ENCODE measurements at regions not wholly inside any gene's neighbourhood (a gene's known extent, or its start where the extent isn't known, plus 50 kb on each side); places are given as distances from the start of the nearest gene placed in this dataset.
"Not testable (repeated sequence)": the region's sequence is repeated elsewhere in the genome, so short reads cannot be mapped to it uniquely, and the experiment has no call there.

- Mint-ChIP-seq H3K4me3 (no peak overlapping the region), H3K9me3 (ENCODE audit: low read depth) (peaks cover 6% of the 10 kb centered on the region), H3K36me3 (ENCODE audit: low read depth) (no peaks in the 10 kb centered on the region), H3K4me1 (no peaks in the 10 kb centered on the region), H3K27me3 (no peaks in the 10 kb centered on the region), H3K27ac (no peak overlapping the region)
- ChIA-PET POLR2A (no interaction called here), CTCF (no interaction called here)
- ATAC-seq (no peak), DNase-seq (no peak)
- intact Hi-C loops (cut with DNase I, micrococcal nuclease) = no loop called here
Observed at GRCh38 chr7:153935095-153935494, 117.1 kb upstream of the DPP6 start.

GRCh38 chr7:153938451-153938850 is 113.7 kb upstream of the DPP6 start:
- ChIA-PET POLR2A (no interaction called here), CTCF (no interaction called here)
- H3K36me3 Mint-ChIP-seq (ENCODE audit: low read depth) = no peaks in the 10 kb centered on the region
- H3K4me3 Mint-ChIP-seq = no peak overlapping the region
- H3K9me3 Mint-ChIP-seq (ENCODE audit: low read depth) = peaks cover 7% of the 10 kb centered on the region
- ATAC-seq = no peak
- intact Hi-C loops (cut with DNase I, micrococcal nuclease) = no loop called here
- H3K27me3 Mint-ChIP-seq = no peaks in the 10 kb centered on the region
- H3K4me1 Mint-ChIP-seq = no peaks in the 10 kb centered on the region
- H3K27ac Mint-ChIP-seq = no peak overlapping the region
- DNase-seq = no peak

GRCh38 chr7:153939177-153939576 is 113.0 kb upstream of the DPP6 start:
- H3K9me3 Mint-ChIP-seq (ENCODE audit: low read depth) = peaks cover 10% of the 10 kb centered on the region
- ChIA-PET CTCF (no interaction called here), POLR2A (no interaction called here)
- H3K4me3 Mint-ChIP-seq = no peak overlapping the region
- intact Hi-C loops (cut with DNase I, micrococcal nuclease) = no loop called here
- H3K27me3 Mint-ChIP-seq = peaks cover 1% of the 10 kb centered on the region
- DNase-seq = no peak
- H3K36me3 Mint-ChIP-seq (ENCODE audit: low read depth) = no peaks in the 10 kb centered on the region
- ATAC-seq = no peak
- H3K27ac Mint-ChIP-seq = no peak overlapping the region
- H3K4me1 Mint-ChIP-seq = no peaks in the 10 kb centered on the region

GRCh38 chr7:153939654-153940053 is 112.5 kb upstream of the DPP6 start:
- H3K36me3 Mint-ChIP-seq (ENCODE audit: low read depth) = no peaks in the 10 kb centered on the region
- H3K4me3 Mint-ChIP-seq = no peak overlapping the region
- H3K4me1 Mint-ChIP-seq = no peaks in the 10 kb centered on the region
- intact Hi-C loops (cut with DNase I, micrococcal nuclease) = no loop called here
- DNase-seq (no peak), ATAC-seq (no peak)
- ChIA-PET POLR2A (no interaction called here), CTCF (no interaction called here)
- H3K9me3 Mint-ChIP-seq (ENCODE audit: low read depth) = peaks cover 10% of the 10 kb centered on the region
- peaks cover 2% of the 10 kb centered on the region for H3K27me3 Mint-ChIP-seq
- H3K27ac Mint-ChIP-seq = no peak overlapping the region

GRCh38 chr7:153941061-153941460 is 111.1 kb upstream of the DPP6 start:
- ATAC-seq = no peak
- no peak overlapping the region for H3K27ac Mint-ChIP-seq
- H3K4me1 Mint-ChIP-seq = no peaks in the 10 kb centered on the region
- no peak overlapping the region for H3K4me3 Mint-ChIP-seq
- intact Hi-C loops (cut with DNase I, micrococcal nuclease) = no loop called here
- no peaks in the 10 kb centered on the region for H3K36me3 Mint-ChIP-seq (ENCODE audit: low read depth)
- DNase-seq = no peak
- ChIA-PET POLR2A (no interaction called here), CTCF (no interaction called here)
- peaks cover 2% of the 10 kb centered on the region for H3K27me3 Mint-ChIP-seq
- peaks cover 14% of the 10 kb centered on the region for H3K9me3 Mint-ChIP-seq (ENCODE audit: low read depth)

- Mint-ChIP-seq H3K9me3 (ENCODE audit: low read depth) (peaks cover 14% of the 10 kb centered on the region), H3K36me3 (ENCODE audit: low read depth) (no peaks in the 10 kb centered on the region), H3K27me3 (peaks cover 2% of the 10 kb centered on the region), H3K4me3 (no peak overlapping the region), H3K4me1 (no peaks in the 10 kb centered on the region), H3K27ac (no peak overlapping the region)
- intact Hi-C loops (cut with DNase I, micrococcal nuclease) = no loop called here
- POLR2A ChIA-PET = no interaction called here
- CTCF ChIA-PET = interaction anchor here (0.6 kb wide), 1 partner anchor 55 kb away, joined by 3 read pairs; no protein-coding TSS in a partner anchor
- DNase-seq = no peak
- no peak for ATAC-seq
Observed at GRCh38 chr7:153942036-153942435, 110.2 kb upstream of the DPP6 start.

- intact Hi-C loops (cut with DNase I, micrococcal nuclease) = no loop called here
- H3K4me1 Mint-ChIP-seq = no peaks in the 10 kb centered on the region
- ChIA-PET POLR2A (no interaction called here), CTCF (no interaction called here)
- H3K4me3 Mint-ChIP-seq = no peak overlapping the region
- DNase-seq (no peak), ATAC-seq (no peak)
- no peak overlapping the region for H3K27ac Mint-ChIP-seq
- peaks cover 2% of the 10 kb centered on the region for H3K27me3 Mint-ChIP-seq
- H3K36me3 Mint-ChIP-seq (ENCODE audit: low read depth) = no peaks in the 10 kb centered on the region
- H3K9me3 Mint-ChIP-seq (ENCODE audit: low read depth) = peaks cover 12% of the 10 kb centered on the region
Observed at GRCh38 chr7:153943457-153943856, 108.7 kb upstream of the DPP6 start.

GRCh38 chr7:153943861-153944260 is 108.3 kb upstream of the DPP6 start:
- H3K9me3 Mint-ChIP-seq (ENCODE audit: low read depth) = peaks cover 12% of the 10 kb centered on the region
- ATAC-seq (no peak), DNase-seq (no peak)
- POLR2A ChIA-PET = no interaction called here
- H3K27me3 Mint-ChIP-seq = peaks cover 2% of the 10 kb centered on the region
- H3K4me1 Mint-ChIP-seq = no peaks in the 10 kb centered on the region
- intact Hi-C loops (cut with DNase I, micrococcal nuclease) = no loop called here
- no peaks in the 10 kb centered on the region for H3K36me3 Mint-ChIP-seq (ENCODE audit: low read depth)
- no peak overlapping the region for H3K4me3 Mint-ChIP-seq
- CTCF ChIA-PET = no interaction called here
- H3K27ac Mint-ChIP-seq = no peak overlapping the region

GRCh38 chr7:153948060-153948459 is 104.1 kb upstream of the DPP6 start:
- H3K4me1 Mint-ChIP-seq = no peaks in the 10 kb centered on the region
- intact Hi-C loops (cut with DNase I, micrococcal nuclease) = no loop called here
- H3K27ac Mint-ChIP-seq = no peak overlapping the region
- H3K27me3 Mint-ChIP-seq = peaks cover 2% of the 10 kb centered on the region
- peaks cover 9% of the 10 kb centered on the region for H3K9me3 Mint-ChIP-seq (ENCODE audit: low read depth)
- no peaks in the 10 kb centered on the region for H3K36me3 Mint-ChIP-seq (ENCODE audit: low read depth)
- ChIA-PET CTCF (no interaction called here), POLR2A (no interaction called here)
- ATAC-seq (no peak), DNase-seq (no peak)
- H3K4me3 Mint-ChIP-seq = no peak overlapping the region

- intact Hi-C loops (cut with DNase I, micrococcal nuclease) = no loop called here
- Mint-ChIP-seq H3K9me3 (ENCODE audit: low read depth) (peaks cover 2% of the 10 kb centered on the region), H3K4me1 (no peaks in the 10 kb centered on the region), H3K36me3 (ENCODE audit: low read depth) (no peaks in the 10 kb centered on the region), H3K27me3 (no peaks in the 10 kb centered on the region), H3K4me3 (no peak overlapping the region), H3K27ac (no peak overlapping the region)
- DNase-seq (no peak), ATAC-seq (no peak)
- ChIA-PET CTCF (no interaction called here), POLR2A (no interaction called here)
Observed at GRCh38 chr7:153951316-153951715, 100.9 kb upstream of the DPP6 start.

- H3K27me3 Mint-ChIP-seq = no peaks in the 10 kb centered on the region
- no peaks in the 10 kb centered on the region for H3K4me1 Mint-ChIP-seq
- DNase-seq (no peak), ATAC-seq (no peak)
- CTCF ChIA-PET = no interaction called here
- no peak overlapping the region for H3K4me3 Mint-ChIP-seq
- POLR2A ChIA-PET = no interaction called here
- H3K27ac Mint-ChIP-seq = no peak overlapping the region
- peaks cover 2% of the 10 kb centered on the region for H3K9me3 Mint-ChIP-seq (ENCODE audit: low read depth)
- no peaks in the 10 kb centered on the region for H3K36me3 Mint-ChIP-seq (ENCODE audit: low read depth)
- intact Hi-C loops (cut with DNase I, micrococcal nuclease) = no loop called here
Observed at GRCh38 chr7:153954477-153954876, 97.7 kb upstream of the DPP6 start.

- H3K9me3 Mint-ChIP-seq (ENCODE audit: low read depth); intact Hi-C loops (cut with DNase I, micrococcal nuclease); POLR2A ChIA-PET; H3K4me1 Mint-ChIP-seq; H3K4me3 Mint-ChIP-seq; H3K36me3 Mint-ChIP-seq (ENCODE audit: low read depth); DNase-seq; CTCF ChIA-PET; H3K27me3 Mint-ChIP-seq; H3K27ac Mint-ChIP-seq; ATAC-seq: not testable (repeated sequence)
Observed at GRCh38 chr7:153957677-153958076, 94.5 kb upstream of the DPP6 start.

GRCh38 chr7:153958381-153958780 is 93.8 kb upstream of the DPP6 start:
- H3K4me1 Mint-ChIP-seq; ATAC-seq; H3K27me3 Mint-ChIP-seq; H3K4me3 Mint-ChIP-seq; CTCF ChIA-PET; H3K9me3 Mint-ChIP-seq (ENCODE audit: low read depth); H3K27ac Mint-ChIP-seq; H3K36me3 Mint-ChIP-seq (ENCODE audit: low read depth); DNase-seq; POLR2A ChIA-PET; intact Hi-C loops (cut with DNase I, micrococcal nuclease): not testable (repeated sequence)

Measured in activated CD4-positive, alpha-beta T cell treated with anti-CD3 and anti-CD28 coated beads for 36 hours (primary cell).